ENCODE measurements at regions not wholly inside any gene's neighbourhood (a gene's known extent, or its start where the extent isn't known, plus 50 kb on each side); places are given as distances from the start of the nearest gene placed in this dataset.

GRCh38 chr2:121000804-121001203 lies 265.1 kb downstream of the GLI2 start:
- CTCF ChIA-PET, result no interaction called here

More at GRCh38 chr2:121000804-121001203, 265.1 kb downstream of the GLI2 start:
- ChIA-PET SMC1A (ENCODE audit: uncharacterized antibody, unreplicated experiment) (interaction anchor here (0.6 kb wide), 1 partner anchor 362 kb away, joined by 3 read pairs; no protein-coding TSS in a partner anchor), RAD21 (ENCODE audit: unreplicated experiment) (no interaction called here), POLR2A (no interaction called here)
- no peaks in the 10 kb centered on the region for H4K20me1 ChIP-seq (ENCODE audit: control insufficient read depth, insufficient read depth)
- no peak overlapping the region for H3K4me2 ChIP-seq (ENCODE audit: control insufficient read depth, insufficient read depth)
- no TSS peak for BruUV-seq (replicated peaks)
- H3K79me2 ChIP-seq (ENCODE audit: control insufficient read depth, insufficient read depth, low read length), result no peaks in the 10 kb centered on the region
- no peak overlapping the region for H3K27ac ChIP-seq (ENCODE audit: control insufficient read depth, insufficient read depth)
- 0% methylated on average over 3 of the region's 3 CpGs for WGBS (ENCODE audit: insufficient coverage, insufficient replicate concordance, low lambda C conversion rate, missing lambda C conversion rate)
- H3K4me3 ChIP-seq, result no peak overlapping the region
- H3K36me3 ChIP-seq (ENCODE audit: control insufficient read depth in 2 of 2, insufficient read depth in 2 of 2, low read length in 1 of 2), result no peaks in the 10 kb centered on the region
- no peak overlapping the region for H3K9ac ChIP-seq (ENCODE audit: control insufficient read depth, insufficient read depth, low read length)
- no peaks in the 10 kb centered on the region for H3K9me3 ChIP-seq (replicated peaks; ENCODE audit: control insufficient read depth, insufficient read depth, low read length)
- no peak for FAIRE-seq
- in situ Hi-C loops (cut with MboI), result no loop called here
- intact Hi-C loops (cut with micrococcal nuclease; ENCODE audit: unreplicated experiment), result no loop called here
- DNase-seq (ENCODE audit: low read depth, low spot score), result no peak
- no peaks in the 10 kb centered on the region for H3K4me1 ChIP-seq (ENCODE audit: control insufficient read depth, insufficient read depth, low read length)
- H2AFZ ChIP-seq (ENCODE audit: control insufficient read depth, low read depth, low read length), result no peak overlapping the region
- no peak for ATAC-seq
- no peaks in the 10 kb centered on the region; a peak in 1 of 4 replicates for H3K27me3 ChIP-seq (replicated peaks in 1 of 2; ENCODE audit: control insufficient read depth in 2 of 2, insufficient read depth in 2 of 2, low read length in 1 of 2)
- TF ChIP-seq ZNF217 (IDR thresholded peaks at IDR 0.05), result no peak
- TF ChIP-seq SREBF1 (IDR thresholded peaks at IDR 0.05; ENCODE audit: low read length), result no peak
- no peak for TF ChIP-seq CTCF (IDR thresholded peaks at IDR 0.05 in 2 of 3, conservative IDR thresholded peaks at IDR 0.05 in 1 of 3; ENCODE audit: control insufficient read depth in 2 of 3, extremely low read depth in 1 of 3, insufficient read depth in 1 of 3, low read depth in 3 of 3, low read length in 3 of 3)
- TF ChIP-seq SIN3A (IDR thresholded peaks at IDR 0.05; ENCODE audit: low read depth, low read length), result no peak
- no peak for TF ChIP-seq HDGF (IDR thresholded peaks at IDR 0.05)
- no peak for TF ChIP-seq ZNF687 (IDR thresholded peaks at IDR 0.05)
- TF ChIP-seq E2F4 (IDR thresholded peaks at IDR 0.05; ENCODE audit: low read depth, low read length), result no peak
- no peak for TF ChIP-seq SMAD5 (IDR thresholded peaks at IDR 0.05; ENCODE audit: low read depth)
